Panc1 (cell line): ENCODE measurements at regions not wholly inside any gene's neighbourhood (a gene's known extent, or its start where the extent isn't known, plus 50 kb on each side); places are given as distances from the start of the nearest gene placed in this dataset.

Experiments
- ATAC-seq: fragments of 200-7000 bp; cut with Tn5 transposase; 2 replicates; pipeline ENCODE4 v1.9.1; 2020; ENCODE audit warnings: mild to moderate bottlenecking, moderate library complexity
- BruUV-seq: library from RNA; stranded (reverse); fragments of 400-500 nt; replicated peaks from 2 replicates; lab custom pipeline; 2021; lab: Mats Ljungman, UMichigan
- CTCF ChIA-PET: fragments of 300-600 bp; sonication (Branson Sonifier 250); formaldehyde crosslinking; loops from one replicate; lab custom pipeline; 2022; ENCODE audit warnings: antibody characterized with exemption; lab: Charles Lee
- POLR2A ChIA-PET: fragments of 300-600 bp; sonication (Branson Sonifier 250); formaldehyde crosslinking; loops from one replicate; lab custom pipeline; 2022; ENCODE audit warnings: antibody characterized with exemption; lab: Charles Lee
- DNase-seq: peaks from one replicate; pipeline ENCODE4 v3.0.0-alpha.2; 2010; ENCODE audit warnings: low read depth, low spot score
- H3K27ac ChIP-seq: 2 replicates; pipeline ENCODE4 v1.5.1; 2011; ENCODE audit warnings: mild to moderate bottlenecking, low read length, inconsistent platforms
- H3K27me3 ChIP-seq: fragments of 200-500 bp; sonication (Bioruptor generic); 2 replicates; pipeline ENCODE4 v1.6.0; 2014; ENCODE audit warnings: low read length, inconsistent platforms; ENCODE audit not compliant: control insufficient read depth, insufficient read depth
- H3K36me3 ChIP-seq: fragments of 200-500 bp; sonication (Bioruptor generic); 2 replicates; pipeline ENCODE4 v1.5.1; 2014; ENCODE audit warnings: inconsistent platforms, mild to moderate bottlenecking, low read length, moderate library complexity; ENCODE audit not compliant: control insufficient read depth, insufficient read depth
- H3K4me1 ChIP-seq: 2 replicates; pipeline ENCODE4 v1.5.1; 2011; ENCODE audit warnings: inconsistent platforms, mild to moderate bottlenecking, low read length, moderate library complexity; ENCODE audit not compliant: control insufficient read depth, insufficient read depth
- H3K4me3 ChIP-seq, 2 experiments: 2 replicates each; pipeline ENCODE4 v1.5.1; 2011 to 2012; ENCODE audit warnings: low read depth in 2 of 2, low read length in 2 of 2, mild to moderate bottlenecking in 2 of 2, inconsistent platforms in 1 of 2, moderate library complexity in 1 of 2
- H3K9me3 ChIP-seq: fragments of 200-500 bp; sonication (Bioruptor generic); 2 replicates; pipeline ENCODE4 v1.5.1; 2014; ENCODE audit warnings: low read depth, mild to moderate bottlenecking, inconsistent platforms, low read length, moderate library complexity; ENCODE audit not compliant: control insufficient read depth, insufficient read depth
- CTCF ChIP-seq: fragments of 450-650 bp; IDR thresholded peaks from 2 replicates; pipeline ENCODE4 v1.5.1; 2017; ENCODE audit warnings: mild to moderate bottlenecking
- POLR2AphosphoS5 ChIP-seq: IDR thresholded peaks from 2 replicates; pipeline ENCODE4 v1.6.1; 2012; ENCODE audit warnings: mild to moderate bottlenecking, low read depth, low read length, moderate library complexity
- REST ChIP-seq, 2 experiments: IDR thresholded peaks; 2 replicates each; pipeline ENCODE4 v1.6.1; 2011 to 2012; ENCODE audit warnings: low read depth in 2 of 2, control low read depth in 1 of 2, low read length in 1 of 2, mild to moderate bottlenecking in 1 of 2, moderate library complexity in 1 of 2; ENCODE audit not compliant: insufficient read depth in 1 of 2
- SIN3A ChIP-seq: IDR thresholded peaks from 2 replicates; pipeline ENCODE4 v1.6.1; 2012; ENCODE audit warnings: low read depth, mild to moderate bottlenecking, low read length, moderate library complexity, borderline replicate concordance; ENCODE audit not compliant: insufficient read depth
- TCF7L2 ChIP-seq: IDR thresholded peaks from 2 replicates; pipeline ENCODE4 v1.6.1; 2011; ENCODE audit warnings: mild to moderate bottlenecking, low read depth, low read length, inconsistent platforms
- in situ Hi-C: cut with HindIII; loops from 2 replicates; pipeline ENCODE4 v1.10.0; 2016; ENCODE audit warnings: low sequenced_read_pairs, low pct_unique_long_range_greater_than_20kb
- intact Hi-C: fragments of 100-400 bp; cut with micrococcal nuclease; formaldehyde crosslinking; loops from one replicate; pipeline ENCODE4 v1.10.0; 2022; ENCODE audit not compliant: unreplicated experiment

GRCh38 chr6:153583685-153584084 is 452.6 kb upstream of the RGS17 start:
- Histone ChIP-seq H3K4me3 (no peak overlapping the region), H3K27ac (no peak overlapping the region), H3K36me3 (no peaks in the 10 kb centered on the region), H3K27me3 (no peaks in the 10 kb centered on the region), H3K4me1 (no peaks in the 10 kb centered on the region), H3K9me3 (no peaks in the 10 kb centered on the region)
- intact Hi-C loops = no loop called here
- ATAC-seq (no peak), DNase-seq (no peak)
- ChIA-PET CTCF (no interaction called here), POLR2A (no interaction called here)
- no TSS peak for BruUV-seq
- TF ChIP-seq REST (IDR thresholded peaks at IDR 0.05; ENCODE audit: insufficient read depth in 1 of 2, low read depth in 2 of 2, low read length in 1 of 2) (no peak), TCF7L2 (no peak), SIN3A (no peak), CTCF (no peak), POLR2AphosphoS5 (no peak)
- in situ Hi-C loops = no loop called here

GRCh38 chr6:153580776-153581175 is 449.7 kb upstream of the RGS17 start:
- H3K4me1 ChIP-seq = no peaks in the 10 kb centered on the region
- ATAC-seq (no peak), DNase-seq (no peak)
- BruUV-seq = no TSS peak
- in situ Hi-C loops (no loop called here), intact Hi-C loops (no loop called here)
- TF ChIP-seq SIN3A (no peak), CTCF (no peak), POLR2AphosphoS5 (no peak), TCF7L2 (no peak), REST (IDR thresholded peaks at IDR 0.05; ENCODE audit: insufficient read depth in 1 of 2, low read depth in 2 of 2, low read length in 1 of 2) (no peak)
- no peaks in the 10 kb centered on the region for H3K9me3 ChIP-seq
- ChIA-PET CTCF (interaction anchor here (0.6 kb wide), 1 partner anchor 355 kb away, joined by 5 read pairs; no protein-coding TSS in a partner anchor), POLR2A (no interaction called here)
- H3K27me3 ChIP-seq = no peaks in the 10 kb centered on the region
- no peak overlapping the region for H3K4me3 ChIP-seq
- H3K36me3 ChIP-seq = no peaks in the 10 kb centered on the region
- H3K27ac ChIP-seq = no peak overlapping the region
